ENCODE measurements at regions not wholly inside any gene's neighbourhood (a gene's known extent, or its start where the extent isn't known, plus 50 kb on each side); places are given as distances from the start of the nearest gene placed in this dataset.

DNA sequence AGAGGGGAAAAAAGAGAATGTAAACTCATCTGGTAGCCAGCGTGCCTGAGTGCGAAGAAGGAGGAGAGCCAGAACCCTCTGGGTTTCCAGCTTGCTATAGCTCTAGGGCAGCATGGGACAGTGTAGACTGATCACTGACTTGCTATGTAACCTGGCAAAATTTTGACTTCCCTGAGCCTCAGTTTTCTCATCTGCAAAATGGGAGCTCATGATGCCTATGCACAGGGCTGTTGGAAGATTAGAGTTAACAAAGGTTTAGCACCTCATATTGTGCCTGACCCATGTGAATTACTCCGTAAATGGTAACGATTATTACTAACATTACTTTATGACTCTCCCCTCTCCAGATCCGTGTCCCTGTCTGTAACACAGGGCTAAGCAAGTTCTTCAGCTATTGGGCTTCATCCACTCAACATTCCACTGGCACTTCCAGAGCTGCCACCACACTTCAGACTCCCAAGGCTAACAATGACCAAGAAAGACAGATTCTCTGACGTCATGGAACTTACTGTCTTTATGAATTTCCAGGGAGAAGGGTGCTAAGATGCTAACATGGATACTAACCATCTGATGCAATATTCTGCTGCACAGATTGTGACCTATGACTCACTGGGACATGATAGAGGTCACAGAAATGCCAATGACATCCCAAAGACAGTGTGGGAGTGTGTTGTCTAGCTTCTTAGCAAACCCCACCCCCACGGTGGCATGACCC, 195.2 kb downstream of the TRIM29 start:
- no peak overlapping the region for H3K4me3 ChIP-seq (ENCODE audit: low read depth in 1 of 3, low read length in 3 of 3)
- no peaks in the 10 kb centered on the region for H3K27me3 ChIP-seq (ENCODE audit: control insufficient read depth in 4 of 4, insufficient read depth in 4 of 4, low read length in 3 of 4)
- H3K4me1 ChIP-seq (ENCODE audit: control insufficient read depth in 4 of 4, insufficient read depth in 4 of 4, low read length in 3 of 4): no peaks in the 10 kb centered on the region
- DNase-seq (ENCODE audit: low spot score): no peak
- H3K9me3 ChIP-seq (ENCODE audit: control insufficient read depth in 4 of 4, low read length in 3 of 4): no peaks in the 10 kb centered on the region
- no peaks in the 10 kb centered on the region for H3K36me3 ChIP-seq (ENCODE audit: control insufficient read depth in 4 of 4, insufficient read depth in 3 of 4, low read depth in 1 of 4, low read length in 3 of 4)
- H3K9ac ChIP-seq (ENCODE audit: low read depth in 1 of 2, low read length in 2 of 2): no peak overlapping the region
- WGBS: 90% methylated on average over 7 of the region's 7 CpGs
- H3K27ac ChIP-seq (ENCODE audit: low read depth in 1 of 2, low read length in 2 of 2): no peak overlapping the region
- TF ChIP-seq TAF1 (conservative IDR thresholded peaks at IDR 0.05): no peak
- TF ChIP-seq HNF4G (IDR thresholded peaks at IDR 0.05): no peak
- TF ChIP-seq HNF4A (conservative IDR thresholded peaks at IDR 0.05): no peak
- TF ChIP-seq, protein P1, sequence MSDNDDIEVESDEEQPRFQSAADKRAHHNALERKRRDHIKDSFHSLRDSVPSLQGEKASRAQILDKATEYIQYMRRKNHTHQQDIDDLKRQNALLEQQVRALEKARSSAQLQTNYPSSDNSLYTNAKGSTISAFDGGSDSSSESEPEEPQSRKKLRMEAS (IDR thresholded peaks at IDR 0.05): no peak
- TF ChIP-seq, protein P2, sequence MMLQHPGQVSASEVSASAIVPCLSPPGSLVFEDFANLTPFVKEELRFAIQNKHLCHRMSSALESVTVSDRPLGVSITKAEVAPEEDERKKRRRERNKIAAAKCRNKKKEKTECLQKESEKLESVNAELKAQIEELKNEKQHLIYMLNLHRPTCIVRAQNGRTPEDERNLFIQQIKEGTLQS (IDR thresholded peaks at IDR 0.05): no peak
- TF ChIP-seq YY1 (IDR thresholded peaks at IDR 0.05): no peak
- no peak for TF ChIP-seq RXRA (IDR thresholded peaks at IDR 0.05)
- TF ChIP-seq, protein P3, sequence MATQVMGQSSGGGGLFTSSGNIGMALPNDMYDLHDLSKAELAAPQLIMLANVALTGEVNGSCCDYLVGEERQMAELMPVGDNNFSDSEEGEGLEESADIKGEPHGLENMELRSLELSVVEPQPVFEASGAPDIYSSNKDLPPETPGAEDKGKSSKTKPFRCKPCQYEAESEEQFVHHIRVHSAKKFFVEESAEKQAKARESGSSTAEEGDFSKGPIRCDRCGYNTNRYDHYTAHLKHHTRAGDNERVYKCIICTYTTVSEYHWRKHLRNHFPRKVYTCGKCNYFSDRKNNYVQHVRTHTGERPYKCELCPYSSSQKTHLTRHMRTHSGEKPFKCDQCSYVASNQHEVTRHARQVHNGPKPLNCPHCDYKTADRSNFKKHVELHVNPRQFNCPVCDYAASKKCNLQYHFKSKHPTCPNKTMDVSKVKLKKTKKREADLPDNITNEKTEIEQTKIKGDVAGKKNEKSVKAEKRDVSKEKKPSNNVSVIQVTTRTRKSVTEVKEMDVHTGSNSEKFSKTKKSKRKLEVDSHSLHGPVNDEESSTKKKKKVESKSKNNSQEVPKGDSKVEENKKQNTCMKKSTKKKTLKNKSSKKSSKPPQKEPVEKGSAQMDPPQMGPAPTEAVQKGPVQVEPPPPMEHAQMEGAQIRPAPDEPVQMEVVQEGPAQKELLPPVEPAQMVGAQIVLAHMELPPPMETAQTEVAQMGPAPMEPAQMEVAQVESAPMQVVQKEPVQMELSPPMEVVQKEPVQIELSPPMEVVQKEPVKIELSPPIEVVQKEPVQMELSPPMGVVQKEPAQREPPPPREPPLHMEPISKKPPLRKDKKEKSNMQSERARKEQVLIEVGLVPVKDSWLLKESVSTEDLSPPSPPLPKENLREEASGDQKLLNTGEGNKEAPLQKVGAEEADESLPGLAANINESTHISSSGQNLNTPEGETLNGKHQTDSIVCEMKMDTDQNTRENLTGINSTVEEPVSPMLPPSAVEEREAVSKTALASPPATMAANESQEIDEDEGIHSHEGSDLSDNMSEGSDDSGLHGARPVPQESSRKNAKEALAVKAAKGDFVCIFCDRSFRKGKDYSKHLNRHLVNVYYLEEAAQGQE (IDR thresholded peaks at IDR 0.05): no peak
- TF ChIP-seq RAD21 (IDR thresholded peaks at IDR 0.05): no peak
- TF ChIP-seq FOXA1 (IDR thresholded peaks at IDR 0.05): no peak
- no peak for TF ChIP-seq NR2F2 (IDR thresholded peaks at IDR 0.05)

DNA sequence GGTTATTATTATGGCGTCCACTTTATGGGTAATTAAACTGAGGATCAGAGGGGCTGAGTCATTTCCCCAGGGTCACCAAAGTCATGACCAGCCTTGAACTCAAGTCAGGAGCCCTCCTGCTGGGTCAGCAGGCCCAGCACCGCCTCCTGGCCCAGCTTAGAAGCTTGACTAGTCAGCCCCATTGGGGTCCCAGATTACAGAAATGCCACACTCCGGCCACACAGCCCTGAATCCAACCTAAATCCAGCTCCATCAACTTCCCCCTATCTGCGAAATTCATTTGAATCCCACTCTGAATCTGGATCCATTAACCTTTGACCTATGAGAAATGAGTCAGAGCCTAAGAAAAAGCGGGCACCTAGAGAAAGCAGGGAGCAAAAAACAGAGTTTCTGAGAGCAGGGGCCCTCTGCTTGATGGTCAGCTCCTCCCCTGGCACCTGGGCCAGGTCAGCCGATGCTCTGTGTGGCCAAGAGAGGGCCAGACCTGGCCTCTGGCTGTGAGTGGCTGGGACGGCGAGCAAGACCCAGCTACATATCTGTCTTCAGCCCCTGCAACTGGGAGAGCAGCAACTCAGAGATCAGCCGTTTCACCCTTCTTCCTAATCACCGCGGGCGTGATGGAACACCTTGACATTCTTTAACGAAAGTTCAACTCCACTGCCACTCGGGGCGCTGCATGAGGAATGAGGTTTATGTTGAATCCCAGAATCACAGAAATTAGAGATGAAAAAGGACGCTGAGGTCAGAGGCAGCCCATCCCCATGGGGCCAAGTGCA, 196.1 kb downstream of the TRIM29 start:
- no peaks in the 10 kb centered on the region for H3K9me3 ChIP-seq (ENCODE audit: control insufficient read depth in 4 of 4, low read length in 3 of 4)
- no peaks in the 10 kb centered on the region for H3K36me3 ChIP-seq (ENCODE audit: control insufficient read depth in 4 of 4, insufficient read depth in 3 of 4, low read depth in 1 of 4, low read length in 3 of 4)
- no peak overlapping the region for H3K27ac ChIP-seq (ENCODE audit: low read depth in 1 of 2, low read length in 2 of 2)
- H3K4me3 ChIP-seq (ENCODE audit: low read depth in 1 of 3, low read length in 3 of 3): no peak overlapping the region
- H3K9ac ChIP-seq (ENCODE audit: low read depth in 1 of 2, low read length in 2 of 2): no peak overlapping the region
- no peak for DNase-seq (ENCODE audit: low spot score)
- H3K27me3 ChIP-seq (ENCODE audit: control insufficient read depth in 4 of 4, insufficient read depth in 4 of 4, low read length in 3 of 4): no peaks in the 10 kb centered on the region
- TF ChIP-seq RXRA (IDR thresholded peaks at IDR 0.05): no peak
- no peak for TF ChIP-seq EGR1 (IDR thresholded peaks at IDR 0.05; ENCODE audit: low read depth in 2 of 2)
- no peak for TF ChIP-seq NR2F2 (IDR thresholded peaks at IDR 0.05)
- TF ChIP-seq, protein P3 (IDR thresholded peaks at IDR 0.05): no peak
- TF ChIP-seq SP1 (IDR thresholded peaks at IDR 0.05): no peak
- no peak for TF ChIP-seq YY1 (IDR thresholded peaks at IDR 0.05)
- no peak for TF ChIP-seq FOXA2 (IDR thresholded peaks at IDR 0.05)
- TF ChIP-seq, protein P1 (IDR thresholded peaks at IDR 0.05): no peak
- TF ChIP-seq RAD21 (IDR thresholded peaks at IDR 0.05): no peak
- TF ChIP-seq HNF4A (conservative IDR thresholded peaks at IDR 0.05): no peak
- TF ChIP-seq TAF1 (conservative IDR thresholded peaks at IDR 0.05): no peak
- no peak for TF ChIP-seq FOXA1 (IDR thresholded peaks at IDR 0.05)
- TF ChIP-seq, protein P4, sequence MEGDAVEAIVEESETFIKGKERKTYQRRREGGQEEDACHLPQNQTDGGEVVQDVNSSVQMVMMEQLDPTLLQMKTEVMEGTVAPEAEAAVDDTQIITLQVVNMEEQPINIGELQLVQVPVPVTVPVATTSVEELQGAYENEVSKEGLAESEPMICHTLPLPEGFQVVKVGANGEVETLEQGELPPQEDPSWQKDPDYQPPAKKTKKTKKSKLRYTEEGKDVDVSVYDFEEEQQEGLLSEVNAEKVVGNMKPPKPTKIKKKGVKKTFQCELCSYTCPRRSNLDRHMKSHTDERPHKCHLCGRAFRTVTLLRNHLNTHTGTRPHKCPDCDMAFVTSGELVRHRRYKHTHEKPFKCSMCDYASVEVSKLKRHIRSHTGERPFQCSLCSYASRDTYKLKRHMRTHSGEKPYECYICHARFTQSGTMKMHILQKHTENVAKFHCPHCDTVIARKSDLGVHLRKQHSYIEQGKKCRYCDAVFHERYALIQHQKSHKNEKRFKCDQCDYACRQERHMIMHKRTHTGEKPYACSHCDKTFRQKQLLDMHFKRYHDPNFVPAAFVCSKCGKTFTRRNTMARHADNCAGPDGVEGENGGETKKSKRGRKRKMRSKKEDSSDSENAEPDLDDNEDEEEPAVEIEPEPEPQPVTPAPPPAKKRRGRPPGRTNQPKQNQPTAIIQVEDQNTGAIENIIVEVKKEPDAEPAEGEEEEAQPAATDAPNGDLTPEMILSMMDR (IDR thresholded peaks at IDR 0.05; ENCODE audit: low read depth, low read length, missing input control): no peak
- TF ChIP-seq GABPA (IDR thresholded peaks at IDR 0.05 in 1 of 2, conservative IDR thresholded peaks at IDR 0.05 in 1 of 2): no peak
- TF ChIP-seq, protein P5, sequence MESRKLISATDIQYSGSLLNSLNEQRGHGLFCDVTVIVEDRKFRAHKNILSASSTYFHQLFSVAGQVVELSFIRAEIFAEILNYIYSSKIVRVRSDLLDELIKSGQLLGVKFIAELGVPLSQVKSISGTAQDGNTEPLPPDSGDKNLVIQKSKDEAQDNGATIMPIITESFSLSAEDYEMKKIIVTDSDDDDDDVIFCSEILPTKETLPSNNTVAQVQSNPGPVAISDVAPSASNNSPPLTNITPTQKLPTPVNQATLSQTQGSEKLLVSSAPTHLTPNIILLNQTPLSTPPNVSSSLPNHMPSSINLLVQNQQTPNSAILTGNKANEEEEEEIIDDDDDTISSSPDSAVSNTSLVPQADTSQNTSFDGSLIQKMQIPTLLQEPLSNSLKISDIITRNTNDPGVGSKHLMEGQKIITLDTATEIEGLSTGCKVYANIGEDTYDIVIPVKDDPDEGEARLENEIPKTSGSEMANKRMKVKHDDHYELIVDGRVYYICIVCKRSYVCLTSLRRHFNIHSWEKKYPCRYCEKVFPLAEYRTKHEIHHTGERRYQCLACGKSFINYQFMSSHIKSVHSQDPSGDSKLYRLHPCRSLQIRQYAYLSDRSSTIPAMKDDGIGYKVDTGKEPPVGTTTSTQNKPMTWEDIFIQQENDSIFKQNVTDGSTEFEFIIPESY (IDR thresholded peaks at IDR 0.05): no peak
- H3K4me1 ChIP-seq (ENCODE audit: control insufficient read depth in 4 of 4, insufficient read depth in 4 of 4, low read length in 3 of 4): no peaks in the 10 kb centered on the region
- WGBS: 77% methylated on average over 16 of the region's 16 CpGs

Data from liver (tissue), 8 donors.